T47D (cell line): ENCODE measurements at regions not wholly inside any gene's neighbourhood (a gene's known extent, or its start where the extent isn't known, plus 50 kb on each side); places are given as distances from the start of the nearest gene placed in this dataset.

Experiments
- DNase-seq, 2 experiments: peaks; one replicate each; pipeline versions ENCODE4 v3.0.0 to v3.0.0-alpha.2; 2011 to 2012; ENCODE audit warnings: low read depth in 1 of 2, low spot score in 1 of 2
- JUND ChIP-seq: IDR thresholded peaks from 2 replicates; pipeline ENCODE4 v1.6.1; 2012; ENCODE audit warnings: low read depth
- in situ Hi-C: cut with HindIII; loops from 2 replicates; pipeline ENCODE4 v1.10.0; 2016; ENCODE audit warnings: low sequenced_read_pairs, low pct_unique_long_range_greater_than_20kb

GRCh38 chr9:107064378-107064777 lies 201.4 kb downstream of the ZNF462 start:
- in situ Hi-C loops: no loop called here
- DNase-seq: no peak
- TF ChIP-seq JUND: no peak

- no peak for DNase-seq
- in situ Hi-C loops: no loop called here
- TF ChIP-seq JUND: no peak
Measured at GRCh38 chr9:107065549-107065948, 202.6 kb downstream of the ZNF462 start.

- peak; percentile 23 to 57 for DNase-seq
- in situ Hi-C loops: no loop called here
Measured at GRCh38 chr9:107067739-107068416, 204.9 kb downstream of the ZNF462 start.

DNA sequence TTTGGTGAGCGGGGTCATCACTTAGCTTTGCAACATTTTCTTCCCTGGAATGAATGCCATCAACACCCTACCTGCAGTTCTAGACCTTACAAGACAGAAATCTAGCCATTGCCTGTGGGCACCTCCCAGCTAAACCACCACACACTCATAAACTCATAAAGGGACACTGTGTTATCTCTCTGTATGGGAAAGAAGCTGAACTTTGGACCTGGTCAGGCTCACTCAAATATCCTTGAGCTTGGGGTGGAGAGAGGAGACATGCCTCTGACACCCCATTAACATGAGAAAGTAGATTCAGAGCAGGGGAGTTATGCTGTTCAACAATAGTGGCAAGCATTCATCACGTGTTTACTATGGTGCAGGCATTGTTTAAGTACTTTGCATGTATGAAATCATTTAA lies 205.6 kb downstream of the ZNF462 start:
- DNase-seq: no peak
- in situ Hi-C loops: no loop called here
- no peak for TF ChIP-seq JUND

More at GRCh38 chr9:107067739-107068416, 204.9 kb downstream of the ZNF462 start:
- TF ChIP-seq JUND: no peak

- no peak for TF ChIP-seq JUND
- in situ Hi-C loops: no loop called here
- no peak for DNase-seq
Measured at GRCh38 chr9:107070586-107070985, 207.6 kb downstream of the ZNF462 start.

DNA sequence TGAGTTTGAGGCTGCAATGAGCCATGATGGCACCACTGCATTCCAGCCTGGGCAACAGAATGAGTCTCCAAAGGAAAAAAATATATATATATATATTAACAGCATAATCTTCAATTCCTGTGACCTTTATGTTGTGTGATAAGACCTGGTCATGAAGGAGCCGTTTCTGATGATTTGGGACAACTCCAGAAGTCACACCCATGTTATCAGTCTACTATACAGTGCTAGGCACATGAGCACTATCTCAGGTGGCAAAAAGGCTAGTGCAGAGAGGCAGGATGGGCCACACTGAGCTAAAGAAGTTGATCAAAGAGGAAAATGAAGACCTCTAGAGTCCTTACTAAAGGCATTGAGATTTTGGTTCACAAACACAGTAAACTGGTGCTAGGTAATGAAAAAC lies 205.0 kb upstream of the RAD23B start:
- no peak for TF ChIP-seq JUND
- in situ Hi-C loops: no loop called here
- no peak for DNase-seq

- in situ Hi-C loops: no loop called here
- TF ChIP-seq JUND: no peak
- no peak for DNase-seq
Measured at GRCh38 chr9:107079589-107079988, 203.5 kb upstream of the RAD23B start.

DNA sequence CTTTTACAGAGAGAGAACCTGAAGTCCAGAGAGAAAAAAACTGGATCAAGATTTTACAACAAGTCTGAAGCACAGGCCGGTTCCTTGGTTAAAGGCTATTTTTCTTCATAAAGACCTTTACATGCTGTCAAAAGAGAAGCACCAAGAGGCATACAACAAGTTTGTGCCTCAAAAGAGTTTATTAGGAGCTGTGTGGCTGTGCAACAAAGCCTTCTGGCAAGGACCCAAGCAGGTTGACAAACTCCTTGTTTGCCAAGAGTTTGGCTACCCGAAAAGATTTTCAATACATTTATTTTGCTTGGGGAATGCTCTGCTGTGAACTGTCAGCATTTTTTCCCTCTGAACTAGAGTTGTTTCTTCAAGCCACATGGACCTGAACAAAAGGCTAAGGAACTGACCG lies 202.9 kb upstream of the RAD23B start:
- TF ChIP-seq JUND: no peak
- peak in 1 of 2 experiments; percentile 44 for DNase-seq
- in situ Hi-C loops: no loop called here

DNA sequence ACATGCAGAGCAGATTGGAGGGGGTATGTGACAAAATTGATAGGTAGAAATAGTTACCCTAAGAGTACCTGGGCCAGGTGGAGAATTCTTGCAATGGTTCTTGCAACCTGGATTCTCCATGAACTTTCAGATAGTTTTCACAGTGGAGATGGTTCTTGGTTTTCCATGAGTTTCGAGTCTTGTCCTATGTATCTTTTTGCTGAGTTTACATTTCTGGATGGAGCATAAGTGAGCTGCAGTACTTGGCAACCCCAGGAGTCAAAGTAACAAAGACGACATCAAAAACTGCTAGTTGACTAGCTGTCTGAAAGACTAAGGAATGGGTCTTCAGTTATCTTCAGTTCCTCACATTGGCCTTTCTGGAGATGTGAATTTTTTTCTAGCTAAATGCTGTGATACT lies 196.6 kb upstream of the RAD23B start:
- in situ Hi-C loops: no loop called here
- TF ChIP-seq JUND: no peak
- DNase-seq: no peak

GRCh38 chr9:107087222-107087621 lies 195.9 kb upstream of the RAD23B start:
- no peak for TF ChIP-seq JUND
- DNase-seq: peak in 1 of 2 experiments; percentile 50
- in situ Hi-C loops: no loop called here

- in situ Hi-C loops: no loop called here
- TF ChIP-seq JUND: no peak
- DNase-seq: no peak
Measured at GRCh38 chr9:107090218-107090617, 192.9 kb upstream of the RAD23B start.

DNA sequence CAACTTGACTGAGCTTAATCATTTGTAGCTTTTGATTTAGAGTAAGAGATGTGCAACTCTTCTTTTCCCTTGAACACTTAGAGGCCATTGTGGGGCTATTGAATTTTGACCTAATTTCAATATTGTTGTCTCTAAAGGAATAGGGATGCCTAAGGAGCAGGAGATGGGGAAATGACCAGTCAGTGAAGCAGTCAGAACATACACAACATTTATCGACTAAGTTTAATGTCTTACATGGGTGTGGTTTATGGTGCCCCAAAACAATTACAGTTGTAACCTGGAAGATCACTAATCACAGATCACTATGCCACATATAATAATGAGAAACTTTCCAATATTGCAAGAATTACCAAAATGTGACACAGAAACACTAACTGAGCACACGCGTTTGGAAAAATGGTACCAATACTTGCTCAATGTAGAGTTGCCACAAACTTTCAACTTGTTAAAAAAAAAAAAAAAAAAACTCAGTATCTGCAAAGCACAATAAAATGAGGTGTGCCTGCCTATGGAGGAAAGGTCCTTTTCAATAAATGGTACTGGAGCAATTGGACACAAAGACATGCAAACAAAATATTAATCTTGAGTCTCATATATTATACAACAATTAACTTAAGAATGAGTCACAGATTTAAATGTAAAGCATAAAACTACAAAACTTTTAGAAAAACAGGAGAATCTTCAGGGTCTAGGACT lies 189.6 kb upstream of the RAD23B start:
- in situ Hi-C loops: no loop called here
- DNase-seq: no peak
- no peak for TF ChIP-seq JUND

- no peak for DNase-seq
- TF ChIP-seq JUND: no peak
- in situ Hi-C loops: no loop called here
Measured at GRCh38 chr9:107094370-107094769, 188.7 kb upstream of the RAD23B start.

DNA sequence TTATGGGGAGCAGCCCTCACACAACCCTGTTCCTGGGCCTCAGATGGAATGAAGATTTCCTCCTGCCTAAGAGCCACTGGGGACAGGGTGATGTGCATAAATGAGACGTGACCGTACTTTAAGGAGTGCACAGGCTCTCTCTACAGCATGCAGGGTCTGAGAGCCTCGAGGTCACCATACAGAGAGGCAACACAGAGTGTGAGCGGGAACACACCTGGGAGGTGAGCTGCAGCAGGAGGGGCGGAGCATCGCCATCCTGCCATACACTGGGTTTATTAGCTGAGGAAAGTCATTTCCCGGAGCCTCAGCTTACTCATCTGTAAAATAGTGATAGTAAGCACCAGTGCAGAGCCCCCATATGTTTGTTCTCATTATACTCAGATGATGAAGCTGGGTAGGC lies 182.5 kb upstream of the RAD23B start:
- no peak for DNase-seq
- in situ Hi-C loops: no loop called here
- no peak for TF ChIP-seq JUND
